ENCODE measurements at regions not wholly inside any gene's neighbourhood (a gene's known extent, or its start where the extent isn't known, plus 50 kb on each side); places are given as distances from the start of the nearest gene placed in this dataset.

DNA sequence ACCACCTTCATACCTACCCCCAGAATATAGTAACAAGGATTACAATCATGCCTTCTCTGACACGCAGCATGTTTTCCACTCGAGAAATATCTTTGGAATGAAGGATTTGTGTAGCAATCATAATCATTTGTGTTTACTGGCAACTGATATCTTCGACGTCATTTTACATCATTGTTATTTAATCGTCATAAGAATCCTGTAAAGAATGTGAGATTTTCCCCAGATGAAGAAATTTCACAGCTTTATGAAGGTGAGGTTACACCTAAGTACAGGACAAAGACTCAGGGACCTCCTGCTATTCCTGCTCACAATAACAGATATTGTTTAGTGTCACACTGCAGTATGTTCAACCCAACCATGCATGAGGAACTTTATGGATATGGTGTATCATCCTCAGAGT, 198.2 kb upstream of the LDB2 start:
- no peak for DNase-seq

DNA sequence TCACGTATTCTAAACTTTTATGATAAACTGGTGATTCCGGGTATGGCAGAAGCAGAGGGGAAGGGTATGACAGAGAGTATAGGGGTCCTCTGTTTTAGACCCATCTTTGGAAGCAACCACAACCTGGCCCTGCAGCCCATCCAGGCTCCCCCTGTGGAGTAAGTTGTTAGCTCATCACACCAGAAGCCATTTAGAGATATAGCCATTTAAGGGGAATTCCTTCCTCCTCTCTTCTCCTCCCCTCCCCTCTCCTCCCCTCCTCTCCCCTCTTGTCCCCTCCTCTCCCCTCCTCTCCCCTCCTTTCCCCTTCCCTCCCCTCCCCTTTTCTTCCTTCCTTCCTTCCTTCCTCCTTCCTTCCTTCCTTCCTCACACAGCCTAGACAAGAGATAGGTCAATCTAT, 197.3 kb upstream of the LDB2 start:
- no peak for DNase-seq

DNA sequence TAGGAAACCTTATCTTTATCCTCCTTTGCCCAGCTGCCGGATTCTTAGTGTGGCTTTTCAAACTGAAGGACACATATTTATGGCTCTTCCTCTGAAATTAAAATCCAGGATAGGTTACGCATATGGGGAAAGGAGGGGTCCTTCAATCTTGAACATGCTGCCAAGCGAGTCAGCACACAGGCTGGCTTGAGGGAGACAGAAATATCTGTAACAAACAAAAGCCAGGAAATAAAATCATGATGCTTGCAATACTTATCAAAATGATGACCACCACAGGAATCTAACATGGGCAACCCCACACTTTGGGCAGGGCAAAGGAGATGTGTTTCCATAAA, 196.4 kb upstream of the LDB2 start:
- DNase-seq = no peak

DNA sequence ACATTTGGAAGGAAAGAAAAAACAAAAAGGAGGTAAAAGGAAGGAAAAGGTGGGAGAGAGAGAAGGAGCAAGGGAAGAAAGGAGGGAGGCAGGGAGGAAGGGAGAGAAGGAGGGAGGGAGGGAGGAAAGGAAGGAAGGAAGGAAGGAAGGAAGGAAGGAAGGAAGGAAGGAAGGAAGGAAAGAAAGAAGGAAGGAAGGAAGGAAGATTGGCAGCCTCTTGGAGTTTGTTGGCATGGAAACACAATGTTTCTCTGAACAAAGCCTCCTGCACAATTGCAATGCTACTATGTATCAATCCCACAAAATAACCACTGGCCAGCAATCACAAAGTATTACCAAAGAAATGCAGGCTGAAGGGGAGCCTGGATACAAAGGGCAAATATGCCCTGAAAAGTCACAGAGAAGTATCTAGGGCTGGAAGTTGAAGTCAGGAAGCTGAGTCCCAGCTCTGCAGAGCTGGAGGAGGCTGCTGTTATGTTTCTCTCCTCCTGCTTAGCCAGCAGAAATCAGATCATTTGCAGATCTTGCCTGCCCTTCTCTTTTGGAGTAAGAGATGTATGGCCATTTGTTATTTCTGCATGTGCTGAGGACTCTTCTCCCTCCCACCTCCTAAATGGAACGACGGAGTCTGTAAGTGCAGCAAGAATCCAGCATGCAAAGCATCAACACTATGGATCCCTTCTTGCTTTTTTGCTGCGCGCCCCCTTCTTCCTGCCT, 195.9 kb upstream of the LDB2 start:
- no peak for DNase-seq

DNA sequence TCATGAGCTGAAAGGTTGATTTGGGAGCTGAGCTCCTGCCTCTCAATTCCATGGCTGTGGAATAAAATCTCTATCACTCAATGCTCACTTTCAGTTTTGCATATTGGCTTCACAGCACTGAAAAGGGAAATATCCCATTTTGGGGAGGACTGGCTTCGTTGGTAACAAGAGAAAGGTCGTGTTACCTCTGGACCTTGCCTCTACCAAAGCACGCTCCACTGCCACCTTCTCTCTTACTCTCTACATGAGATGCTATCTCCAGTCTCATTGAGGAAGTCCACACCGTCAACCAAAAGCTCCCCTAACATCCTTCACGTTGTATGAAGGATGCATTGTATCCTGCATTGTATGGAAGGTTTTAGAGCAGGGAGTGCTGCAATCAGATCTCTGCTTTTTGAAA, 195.0 kb upstream of the LDB2 start:
- DNase-seq = no peak

DNA sequence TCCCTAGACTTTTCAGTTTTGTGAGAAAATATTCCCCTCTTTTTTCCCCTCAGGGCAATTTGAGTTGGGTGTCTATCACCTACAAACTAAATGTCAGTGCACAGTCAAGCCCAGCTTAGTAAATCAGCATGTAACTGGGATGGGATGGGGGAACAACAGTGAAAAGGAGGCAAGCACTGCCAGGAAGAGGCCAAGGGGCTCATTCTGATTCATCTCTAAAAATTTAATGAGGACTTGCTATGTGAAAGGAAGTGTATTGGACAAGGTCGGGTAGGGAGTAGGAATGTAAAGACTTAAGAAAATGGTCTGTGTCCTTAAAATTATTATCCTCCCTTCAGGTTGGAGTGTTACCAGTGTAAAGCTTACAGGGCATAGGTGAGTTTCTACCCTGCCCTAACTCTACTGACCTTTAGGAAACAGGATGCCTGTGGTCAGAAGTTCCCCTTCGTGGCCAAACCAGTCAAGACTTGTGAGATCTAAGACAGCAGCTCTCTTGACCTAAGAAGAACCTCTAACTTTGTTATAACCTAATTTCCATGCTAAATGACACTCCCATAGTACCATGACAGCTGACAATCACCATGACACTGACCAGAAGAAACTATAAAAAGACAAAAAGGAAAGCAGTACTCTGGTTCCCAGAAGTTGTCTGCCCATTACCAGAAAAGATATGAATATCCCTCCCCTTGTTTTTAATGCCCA, 194.4 kb upstream of the LDB2 start:
- DNase-seq = no peak

DNA sequence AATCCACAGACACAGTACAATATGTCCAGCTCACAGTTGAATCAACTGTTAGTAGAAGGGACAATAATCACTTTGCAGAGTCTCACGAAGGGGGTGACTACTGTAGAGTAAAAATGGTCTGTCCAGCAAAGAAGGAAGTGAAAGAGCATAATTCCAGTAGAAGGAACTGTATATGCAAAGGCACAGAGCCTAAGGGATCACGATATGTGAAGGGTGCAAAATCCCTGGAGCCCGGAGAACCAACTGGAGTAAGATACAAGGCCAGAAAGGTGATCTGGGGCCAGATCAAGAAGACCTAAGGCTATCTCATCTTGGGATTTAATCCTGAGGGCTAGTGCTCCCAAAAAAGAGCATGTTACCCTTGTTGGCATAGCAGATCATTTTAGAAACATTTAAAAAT, 192.7 kb upstream of the LDB2 start:
- no peak for DNase-seq

DNA sequence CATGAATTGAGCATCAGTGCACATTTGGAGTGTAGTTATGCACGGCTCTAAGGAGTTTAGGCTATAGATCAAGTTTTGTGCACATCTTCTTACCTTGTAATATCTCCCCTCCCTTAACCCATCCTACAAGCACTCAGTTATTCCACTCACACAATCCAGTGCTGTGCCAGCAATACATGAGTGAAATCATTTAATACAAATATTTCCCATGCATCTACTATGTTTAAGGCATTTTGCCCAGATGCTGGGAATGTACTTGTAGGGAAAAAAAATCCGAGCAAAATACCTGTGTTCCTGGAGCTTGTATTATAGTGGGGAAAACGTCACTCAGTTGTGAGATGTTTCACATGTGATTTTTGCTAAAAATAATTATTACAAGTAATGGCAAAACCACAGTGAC, 191.6 kb upstream of the LDB2 start:
- DNase-seq = no peak

DNA sequence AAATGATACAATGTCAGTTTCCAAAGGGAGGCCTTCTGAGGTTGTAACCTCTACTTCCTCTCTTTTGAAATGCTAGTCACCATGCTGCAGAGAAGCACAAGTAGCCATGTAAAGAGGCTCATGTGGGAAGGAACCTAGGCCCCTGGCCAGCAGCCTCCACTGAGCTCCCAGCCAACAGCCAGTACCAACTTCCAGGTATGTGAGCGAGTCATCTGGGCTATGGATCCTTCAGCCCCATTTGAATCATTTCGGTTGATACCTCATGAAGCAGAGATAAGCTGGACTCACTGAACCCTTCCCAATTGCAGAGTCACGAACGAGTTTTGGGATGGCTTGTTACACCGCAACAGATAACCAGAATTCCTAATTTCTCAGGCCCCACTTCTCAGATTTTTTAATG, 187.0 kb upstream of the LDB2 start:
- DNase-seq = no peak

DNA sequence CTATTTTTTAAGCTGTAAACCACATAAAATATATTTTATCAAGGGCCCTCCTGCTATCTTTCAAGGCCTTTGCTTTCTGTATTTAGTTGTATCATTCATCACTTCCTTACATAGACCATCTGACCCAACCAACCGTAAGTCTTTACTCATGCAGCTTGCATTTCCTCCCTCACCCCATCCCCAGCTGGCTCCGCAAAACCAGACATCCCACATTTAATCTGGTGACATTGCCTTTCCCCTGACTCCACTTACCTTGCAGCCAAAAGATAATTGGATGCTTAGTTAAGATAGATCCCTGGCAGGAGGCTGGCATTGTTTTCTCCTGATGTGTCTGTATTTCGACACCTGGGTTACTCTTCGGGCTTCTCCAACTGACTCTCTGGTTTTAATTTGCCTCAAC, 183.7 kb upstream of the LDB2 start:
- no peak for DNase-seq

DNA sequence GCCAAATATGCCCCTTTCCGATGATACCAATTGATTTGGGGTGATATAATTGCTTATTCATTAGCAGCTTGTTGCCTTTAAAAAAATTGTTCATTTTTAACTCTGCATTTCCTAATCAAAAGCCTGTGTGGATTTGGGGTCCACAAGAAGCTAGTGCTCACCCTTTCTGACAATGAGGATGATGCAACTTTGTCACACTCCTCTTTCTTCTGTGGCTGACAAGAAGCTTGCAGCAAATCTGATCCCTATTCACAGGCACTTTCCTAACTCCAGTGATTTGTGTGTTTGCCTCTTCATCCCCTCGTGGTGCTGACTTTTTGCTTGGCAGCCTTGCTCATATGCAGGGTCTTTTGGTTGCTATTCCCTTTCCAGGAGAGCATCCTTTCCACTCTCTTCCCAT, 182.7 kb upstream of the LDB2 start:
- no peak for DNase-seq

DNA sequence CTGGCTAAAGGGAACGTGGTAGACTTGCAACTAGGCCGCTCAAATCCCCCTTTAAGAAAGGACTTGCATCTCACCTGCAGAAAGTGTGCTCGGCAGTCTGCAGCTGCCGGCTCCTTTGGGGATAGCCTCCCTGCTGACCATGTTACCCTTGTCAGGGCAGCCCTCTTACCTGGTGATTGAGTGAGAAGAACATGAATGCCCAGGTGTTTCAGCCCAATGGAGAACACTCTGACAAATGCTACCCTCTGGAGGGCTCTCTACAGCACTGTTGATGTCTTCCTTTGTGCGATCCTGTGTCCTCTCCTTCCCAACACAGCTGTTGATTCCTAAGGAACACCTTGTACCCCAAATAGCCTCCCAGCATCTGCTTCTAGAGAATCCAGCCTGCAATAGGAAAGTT, 178.7 kb upstream of the LDB2 start:
- no peak for DNase-seq

DNA sequence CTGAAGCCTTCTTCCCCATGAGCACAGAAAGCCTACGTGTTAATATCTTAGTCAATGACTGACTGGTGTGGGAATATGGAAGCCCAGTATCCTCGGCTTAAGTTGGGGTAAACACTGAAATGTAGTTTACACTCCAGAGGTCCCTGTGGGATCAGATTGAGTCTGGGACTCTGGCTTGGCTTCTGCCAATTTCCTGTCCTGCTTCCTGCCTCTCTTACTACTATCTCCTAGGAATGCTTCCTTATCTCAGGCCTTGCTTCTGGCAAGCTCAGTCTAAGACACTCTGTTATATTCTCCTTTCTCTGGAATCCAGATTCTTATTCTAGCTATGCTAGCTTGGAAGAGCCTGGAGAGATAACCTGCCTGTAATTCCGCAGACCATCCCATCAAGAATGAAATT, 174.0 kb upstream of the LDB2 start:
- no peak for DNase-seq

DNA sequence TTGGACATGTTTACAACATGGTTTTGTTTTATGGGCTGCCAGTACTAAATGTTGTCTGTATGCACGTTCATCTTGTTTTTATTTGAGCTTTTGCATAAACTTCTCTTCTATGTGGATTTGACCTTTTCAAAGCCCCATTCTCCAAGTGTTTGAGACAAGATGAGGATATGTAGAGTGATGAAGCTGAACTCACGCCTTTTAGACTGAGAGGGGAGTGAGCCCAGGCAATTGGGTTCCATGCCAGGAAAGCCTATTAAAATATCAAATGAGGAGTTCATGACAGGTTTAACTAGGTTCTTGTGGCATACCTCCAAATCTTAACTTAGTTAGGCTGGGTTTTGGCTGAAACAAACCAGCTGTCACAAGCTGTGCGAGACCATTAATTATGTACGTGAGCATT, 170.4 kb upstream of the LDB2 start:
- DNase-seq = no peak

DNA sequence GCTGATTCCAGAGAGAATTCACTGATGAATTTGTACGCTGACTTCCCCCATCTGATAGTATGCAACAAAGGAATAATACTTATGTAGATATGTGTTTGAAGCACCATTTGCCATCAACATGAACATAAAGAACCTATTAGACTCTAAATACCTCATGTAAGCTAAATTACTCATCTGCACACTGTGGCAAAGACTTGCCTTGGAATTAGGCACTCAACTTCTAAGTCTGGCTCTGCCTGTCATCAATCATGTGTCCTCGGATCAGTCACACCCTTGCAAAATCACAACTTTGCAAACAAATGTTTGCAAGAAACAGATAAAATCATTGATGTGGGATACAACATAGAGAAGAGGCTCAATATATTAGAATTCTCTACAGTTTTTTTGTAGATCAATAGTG, 169.9 kb upstream of the LDB2 start:
- no peak for DNase-seq

DNA sequence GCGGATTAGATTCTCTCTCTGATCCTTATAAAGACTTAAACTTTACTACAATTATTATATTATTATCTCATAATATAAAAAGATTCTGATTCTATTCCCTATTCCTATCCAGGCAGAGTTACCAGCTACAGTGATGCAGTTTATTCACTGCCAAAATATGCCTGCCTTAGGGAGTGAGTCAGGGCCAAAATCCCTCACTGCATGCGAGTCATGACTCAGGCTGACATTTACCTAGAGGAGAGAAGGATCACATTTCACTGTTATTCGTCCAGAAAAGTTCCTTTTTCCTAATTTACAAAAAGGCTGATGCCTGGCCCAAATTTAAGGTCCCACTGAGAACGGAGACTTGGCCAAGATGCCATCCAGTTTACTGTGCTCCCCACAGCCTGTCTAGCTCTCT, 168.5 kb upstream of the LDB2 start:
- no peak for DNase-seq

DNA sequence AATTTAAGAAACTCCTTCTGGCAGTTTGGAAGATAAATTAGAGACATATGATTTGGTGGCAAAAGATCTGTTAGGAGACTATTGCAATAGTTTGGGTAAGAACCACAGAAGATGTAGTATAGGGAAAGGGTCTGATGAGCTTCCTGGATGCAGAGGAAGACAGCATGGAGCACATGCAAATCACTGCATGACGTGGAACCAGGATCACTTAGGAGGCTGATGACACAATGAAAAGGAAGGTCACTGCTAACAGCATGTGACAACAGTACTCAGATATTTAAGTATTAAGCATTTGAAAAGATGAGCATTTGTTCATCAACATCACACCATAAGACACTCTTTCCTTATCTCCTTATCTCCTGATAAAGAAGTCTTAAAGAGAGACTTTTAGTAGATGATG, 167.8 kb upstream of the LDB2 start:
- DNase-seq = no peak

DNA sequence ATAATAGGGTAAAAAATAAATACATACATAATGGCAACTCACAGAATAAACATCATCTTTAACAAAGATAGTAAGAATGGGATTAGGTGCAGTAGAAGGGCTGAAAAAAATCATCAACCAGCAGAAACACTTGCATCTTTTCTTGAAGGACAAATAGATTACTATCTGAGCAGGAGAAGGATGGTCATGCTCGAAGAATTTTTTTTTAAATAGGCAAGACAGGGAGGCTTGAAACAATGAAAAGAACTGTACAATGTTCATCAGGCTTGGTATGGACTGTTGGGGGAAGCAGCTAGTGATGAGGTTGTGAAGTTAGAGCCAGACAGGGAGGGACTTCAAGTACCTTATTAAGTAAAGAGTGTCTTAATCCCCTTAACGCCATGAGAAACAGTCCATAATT, 167.4 kb upstream of the LDB2 start:
- DNase-seq = no peak

DNA sequence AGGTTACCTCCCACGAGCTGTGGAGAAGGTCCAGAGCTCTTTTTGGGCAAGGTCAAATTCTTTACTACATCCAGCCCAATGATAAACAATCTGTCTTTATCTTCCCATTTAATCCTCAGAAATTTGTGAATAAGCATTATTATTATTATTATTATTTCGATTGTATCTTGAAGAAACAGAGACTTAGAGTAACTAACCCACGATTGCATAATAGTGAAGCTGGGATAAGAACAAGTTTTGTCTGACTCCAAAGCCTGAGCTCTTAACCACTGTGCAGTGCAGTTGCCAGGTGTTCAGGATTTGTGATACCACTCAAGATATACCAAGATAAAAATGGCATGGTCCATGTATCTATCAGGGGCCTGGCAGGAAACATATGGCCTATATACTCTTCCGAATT, 166.5 kb upstream of the LDB2 start:
- no peak for DNase-seq

DNA sequence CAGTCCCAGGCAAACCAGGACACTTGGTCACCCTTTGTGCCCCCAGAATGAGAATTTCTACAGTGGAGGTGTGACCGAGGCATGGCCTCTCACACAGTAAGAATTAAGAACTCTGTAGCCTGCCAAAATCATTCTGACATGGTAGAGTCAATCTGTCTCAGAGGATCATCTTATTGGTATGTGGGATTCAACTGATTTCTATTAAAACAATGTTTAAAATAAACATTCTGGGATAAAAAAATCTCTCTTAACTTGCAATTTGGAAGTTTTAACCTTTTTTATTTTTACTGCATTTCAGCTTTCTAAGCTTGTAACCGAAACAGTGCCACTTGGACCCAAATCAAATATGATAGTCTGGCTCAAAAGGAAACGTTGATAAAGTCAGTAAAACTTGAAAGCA, 165.4 kb upstream of the LDB2 start:
- DNase-seq = no peak

DNA sequence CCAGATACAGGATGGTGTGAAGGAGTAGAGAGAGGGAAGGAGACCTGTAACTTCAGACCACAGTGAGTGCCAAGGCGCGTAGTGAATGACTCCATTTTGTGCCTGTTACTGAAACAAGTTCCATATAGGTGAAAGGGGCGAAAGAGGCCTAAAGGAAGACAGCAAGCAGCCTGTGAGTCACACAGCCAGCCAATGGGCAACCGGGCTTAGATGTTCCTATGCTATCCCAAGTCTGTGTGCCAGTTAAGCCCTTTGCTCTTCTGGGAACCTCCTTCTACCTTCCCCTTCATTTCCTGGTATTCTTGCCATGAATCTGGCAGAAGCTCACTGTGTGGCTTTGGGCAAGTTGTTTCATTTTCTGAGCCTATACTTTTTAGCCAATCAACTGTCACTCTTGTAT, 161.8 kb upstream of the LDB2 start:
- DNase-seq = no peak

DNA sequence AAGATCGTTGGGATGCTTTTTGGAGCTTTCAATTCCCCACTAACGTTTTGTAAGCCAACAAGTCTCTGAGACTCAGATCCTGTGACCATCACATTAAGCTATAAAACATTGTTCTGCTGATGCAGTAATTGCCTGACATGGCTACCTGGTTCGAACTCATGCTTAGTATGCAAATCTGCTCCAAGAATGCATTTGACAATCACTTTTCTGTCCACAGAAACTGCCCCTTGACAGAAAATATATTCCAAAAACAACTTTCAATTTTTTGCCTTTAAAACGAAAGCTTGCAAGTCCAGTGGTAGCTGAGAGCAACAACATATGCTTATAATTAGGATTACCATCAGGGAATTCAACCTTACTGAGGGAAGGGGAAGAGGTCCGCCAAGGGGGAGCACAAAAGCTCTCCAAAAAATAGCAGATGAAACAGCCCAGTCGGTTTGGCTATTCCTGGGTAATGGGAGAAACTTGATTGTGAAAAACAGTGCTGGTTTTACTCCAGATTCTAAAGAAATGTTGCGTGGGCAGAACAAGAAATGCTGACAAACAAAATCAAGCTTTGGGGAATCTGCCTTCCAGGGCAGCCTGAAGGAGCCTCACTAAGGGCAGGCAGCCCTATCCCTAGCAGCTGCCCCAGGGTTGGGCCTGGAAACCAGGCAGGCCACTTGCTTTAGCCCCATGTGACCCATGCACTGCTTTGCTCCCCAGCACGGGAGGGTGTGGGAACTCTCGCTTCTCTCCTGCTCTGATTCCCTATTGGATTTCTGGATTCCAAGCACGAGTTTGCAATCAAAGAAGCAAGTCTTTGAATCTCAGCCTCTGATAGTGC, 160.7 kb upstream of the LDB2 start:
- DNase-seq = no peak

DNA sequence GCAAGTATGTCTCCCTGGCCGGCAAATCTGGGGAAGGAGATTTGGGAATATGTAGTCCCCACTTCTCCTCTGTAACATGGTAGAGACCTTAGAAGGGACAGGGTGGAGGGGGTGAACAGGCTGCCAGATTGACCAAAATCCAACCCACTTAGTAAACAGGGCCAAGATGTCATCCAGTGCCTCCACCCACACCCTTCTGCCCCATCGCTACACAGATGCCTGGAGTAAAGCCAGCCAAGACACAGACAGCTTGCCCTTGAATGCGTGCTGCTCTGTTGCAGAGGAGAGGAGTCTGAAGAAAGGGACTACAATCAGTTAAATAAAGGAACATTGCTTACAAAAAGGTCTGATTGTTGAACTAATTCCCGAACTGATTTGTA, 160.1 kb upstream of the LDB2 start:
- no peak for DNase-seq

DNA sequence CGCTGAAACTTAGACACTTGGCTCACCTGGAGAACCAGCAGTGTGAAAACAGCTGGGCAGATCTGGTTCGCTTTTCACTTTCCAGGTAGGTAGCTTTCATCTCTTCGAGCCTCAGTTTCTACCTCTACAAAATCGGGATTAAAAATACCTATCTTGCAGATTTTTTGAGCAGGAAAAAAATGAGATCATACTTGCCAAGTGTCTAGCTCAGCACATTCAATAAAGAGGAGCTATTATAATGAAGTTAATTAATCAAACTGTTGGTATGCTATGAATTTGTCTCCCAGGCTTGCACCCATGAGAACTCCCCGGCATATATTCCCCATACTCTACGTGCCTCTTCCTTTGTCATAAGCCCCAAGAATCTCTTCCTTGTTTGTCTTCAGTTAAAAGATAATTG, 158.6 kb upstream of the LDB2 start:
- DNase-seq = no peak

DNA sequence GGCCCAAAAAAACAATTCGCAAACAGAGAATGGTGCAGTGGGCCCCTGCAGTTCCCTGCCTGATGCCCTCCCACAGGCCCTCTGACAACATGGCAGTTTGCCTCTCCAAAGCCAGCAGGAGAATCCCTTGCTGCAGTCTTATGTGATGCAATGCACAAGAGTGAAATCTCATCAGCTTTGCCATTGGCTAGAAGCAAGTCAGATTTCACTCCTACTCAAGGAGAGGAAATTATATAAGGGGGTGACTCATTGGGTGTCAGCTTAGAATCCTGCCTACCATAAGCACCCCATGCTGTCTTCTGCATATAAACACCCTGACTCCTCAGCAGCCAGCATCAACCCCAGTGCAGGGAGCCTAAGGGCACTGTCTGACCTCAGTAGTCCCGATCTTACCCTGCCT, 157.3 kb upstream of the LDB2 start:
- DNase-seq = no peak
